ENCODE measurements at regions not wholly inside any gene's neighbourhood (a gene's known extent, or its start where the extent isn't known, plus 50 kb on each side); places are given as distances from the start of the nearest gene placed in this dataset.

DNA sequence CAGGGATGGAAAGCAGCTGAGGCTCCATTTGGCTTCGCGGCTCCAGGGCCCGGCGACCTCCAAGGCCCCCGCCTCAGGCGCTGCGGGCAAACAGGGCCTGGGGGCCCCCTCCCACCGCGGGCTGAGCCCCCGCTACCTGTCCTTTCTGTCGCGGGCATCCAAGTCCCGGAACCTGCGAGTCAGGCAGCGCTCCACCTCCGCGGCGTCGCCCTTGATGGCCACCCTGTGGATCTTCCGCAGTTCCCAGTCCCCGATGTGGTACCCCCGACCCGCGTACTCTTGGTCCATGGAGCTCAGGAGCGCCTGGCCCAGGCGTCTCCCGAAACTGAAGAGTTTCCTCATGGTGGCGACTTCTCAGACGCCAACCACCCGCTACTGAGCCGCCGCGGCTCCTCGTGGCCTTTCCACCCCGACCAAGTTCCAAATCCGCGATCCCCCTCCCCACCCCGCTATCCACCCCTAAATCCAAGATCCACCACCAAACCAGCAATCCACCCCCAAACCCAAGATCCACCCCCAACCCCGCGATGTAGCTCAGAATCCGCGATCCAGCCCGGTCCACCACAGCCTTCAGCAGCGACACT, 86.5 kb upstream of the CCDC180 start:
- TF ChIP-seq POLR2A (IDR thresholded peaks at IDR 0.05), result no peak
- TF ChIP-seq, protein P1, sequence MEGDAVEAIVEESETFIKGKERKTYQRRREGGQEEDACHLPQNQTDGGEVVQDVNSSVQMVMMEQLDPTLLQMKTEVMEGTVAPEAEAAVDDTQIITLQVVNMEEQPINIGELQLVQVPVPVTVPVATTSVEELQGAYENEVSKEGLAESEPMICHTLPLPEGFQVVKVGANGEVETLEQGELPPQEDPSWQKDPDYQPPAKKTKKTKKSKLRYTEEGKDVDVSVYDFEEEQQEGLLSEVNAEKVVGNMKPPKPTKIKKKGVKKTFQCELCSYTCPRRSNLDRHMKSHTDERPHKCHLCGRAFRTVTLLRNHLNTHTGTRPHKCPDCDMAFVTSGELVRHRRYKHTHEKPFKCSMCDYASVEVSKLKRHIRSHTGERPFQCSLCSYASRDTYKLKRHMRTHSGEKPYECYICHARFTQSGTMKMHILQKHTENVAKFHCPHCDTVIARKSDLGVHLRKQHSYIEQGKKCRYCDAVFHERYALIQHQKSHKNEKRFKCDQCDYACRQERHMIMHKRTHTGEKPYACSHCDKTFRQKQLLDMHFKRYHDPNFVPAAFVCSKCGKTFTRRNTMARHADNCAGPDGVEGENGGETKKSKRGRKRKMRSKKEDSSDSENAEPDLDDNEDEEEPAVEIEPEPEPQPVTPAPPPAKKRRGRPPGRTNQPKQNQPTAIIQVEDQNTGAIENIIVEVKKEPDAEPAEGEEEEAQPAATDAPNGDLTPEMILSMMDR (IDR thresholded peaks at IDR 0.05), result no peak
